GM12892 (cell line): ENCODE measurements at regions not wholly inside any gene's neighbourhood (a gene's known extent, or its start where the extent isn't known, plus 50 kb on each side); places are given as distances from the start of the nearest gene placed in this dataset.

Source experiments
- DNase-seq: peaks from one replicate; pipeline ENCODE4 v3.0.0; 2011; ENCODE audit not compliant: insufficient read length
- FAIRE-seq: peaks from 2 replicates; lab custom pipeline; 2011; peaks lifted over from hg19 to GRCh38; lab: Jason Lieb, UNC
- POLR2A ChIP-seq: IDR thresholded peaks from 2 replicates; pipeline ENCODE4 v1.6.1; 2011; ENCODE audit warnings: low read depth, low read length, control low read depth
- POLR2AphosphoS5 ChIP-seq: IDR thresholded peaks from 2 replicates; pipeline ENCODE4 v1.6.1; 2011; ENCODE audit warnings: low read depth, low read length, control low read depth
- TAF1 ChIP-seq: IDR thresholded peaks from 2 replicates; pipeline ENCODE4 v1.6.1; 2011; ENCODE audit warnings: low read depth, mild to moderate bottlenecking, control low read depth, low read length, borderline replicate concordance

DNA sequence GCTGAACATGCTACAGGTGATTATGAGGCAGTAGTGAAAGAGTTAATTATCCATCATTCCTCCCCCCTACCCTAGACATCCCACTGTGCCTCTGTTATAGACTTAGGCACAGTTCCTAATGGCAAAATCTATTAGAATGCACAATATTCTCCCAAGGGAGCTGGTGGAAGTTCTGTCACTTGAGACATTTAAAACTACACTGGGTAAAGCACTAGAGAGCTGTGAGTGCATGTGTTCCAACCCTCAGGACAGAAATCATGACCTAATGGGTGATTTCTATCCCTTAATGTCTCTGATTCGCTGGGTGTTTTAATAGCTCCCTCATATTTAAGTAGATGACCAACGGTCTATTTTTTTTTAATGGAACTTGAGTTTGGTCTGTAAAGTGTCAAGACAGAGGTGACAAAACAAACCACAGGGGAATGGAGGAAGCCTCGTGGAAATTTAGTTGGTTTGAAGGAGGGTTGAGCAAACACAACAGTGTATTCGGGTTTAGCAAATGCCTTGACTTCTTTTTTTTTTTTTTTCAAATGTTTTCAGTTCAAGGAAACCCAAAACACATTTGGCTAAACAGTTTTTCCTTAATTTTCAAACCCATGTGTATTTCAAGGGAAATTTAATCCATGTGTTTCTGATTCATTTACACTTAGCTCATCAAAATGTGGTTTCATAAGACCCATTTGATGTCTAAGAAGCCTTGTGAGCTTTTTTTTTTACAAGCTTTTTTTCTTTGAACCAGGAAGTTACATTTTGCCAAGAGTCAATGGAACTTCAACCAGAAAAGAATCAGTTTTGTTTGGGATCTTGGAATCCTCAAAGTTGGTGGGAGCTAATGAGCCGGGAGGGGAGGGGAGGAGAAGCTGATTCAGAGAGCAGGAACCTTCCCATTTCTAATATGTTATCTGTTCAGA, 665.1 kb upstream of the ZEB2 start:
- FAIRE-seq: no peak
- no peak for DNase-seq
- TF ChIP-seq POLR2A (no peak), TAF1 (no peak), POLR2AphosphoS5 (no peak)

- DNase-seq (no peak), FAIRE-seq (no peak)
- TF ChIP-seq POLR2A (no peak), POLR2AphosphoS5 (no peak), TAF1 (no peak)
Observed at GRCh38 chr2:145169285-145169684, 649.4 kb upstream of the ZEB2 start.

GRCh38 chr2:145168091-145168490, 648.2 kb upstream of the ZEB2 start:
- FAIRE-seq: no peak
- TF ChIP-seq TAF1 (no peak), POLR2A (no peak), POLR2AphosphoS5 (no peak)
- DNase-seq: no peak

- no peak for FAIRE-seq
- no peak for TF ChIP-seq POLR2AphosphoS5
- DNase-seq: no peak
Observed at GRCh38 chr2:145166731-145167302, 646.9 kb upstream of the ZEB2 start.

- FAIRE-seq: no peak
- DNase-seq: no peak
- no peak for TF ChIP-seq POLR2A
- no peak for TF ChIP-seq POLR2AphosphoS5
- no peak for TF ChIP-seq TAF1
Observed at GRCh38 chr2:145161656-145162055, 641.7 kb upstream of the ZEB2 start.

DNA sequence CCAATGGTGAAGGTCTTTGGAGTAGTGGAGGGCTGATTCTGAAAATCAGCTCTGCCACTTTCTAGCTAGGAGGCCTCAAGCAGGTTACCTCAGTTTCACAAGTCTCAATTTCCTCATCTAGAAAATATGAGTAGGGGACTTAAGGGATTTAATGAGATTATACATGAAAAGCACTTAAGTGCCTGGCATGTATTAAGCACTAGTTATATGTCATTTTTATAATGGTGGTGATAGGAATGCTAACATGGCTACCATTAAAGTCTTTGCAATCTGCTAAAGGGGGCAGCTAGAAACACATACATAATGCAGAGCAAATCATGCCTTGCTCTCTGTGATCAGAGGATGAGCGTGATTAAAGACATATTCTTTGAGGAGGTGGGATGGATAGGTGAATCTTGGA, 640.9 kb upstream of the ZEB2 start:
- FAIRE-seq (no peak), DNase-seq (no peak)
- TF ChIP-seq POLR2AphosphoS5: no peak
- no peak for TF ChIP-seq POLR2A
- TF ChIP-seq TAF1: no peak

DNA sequence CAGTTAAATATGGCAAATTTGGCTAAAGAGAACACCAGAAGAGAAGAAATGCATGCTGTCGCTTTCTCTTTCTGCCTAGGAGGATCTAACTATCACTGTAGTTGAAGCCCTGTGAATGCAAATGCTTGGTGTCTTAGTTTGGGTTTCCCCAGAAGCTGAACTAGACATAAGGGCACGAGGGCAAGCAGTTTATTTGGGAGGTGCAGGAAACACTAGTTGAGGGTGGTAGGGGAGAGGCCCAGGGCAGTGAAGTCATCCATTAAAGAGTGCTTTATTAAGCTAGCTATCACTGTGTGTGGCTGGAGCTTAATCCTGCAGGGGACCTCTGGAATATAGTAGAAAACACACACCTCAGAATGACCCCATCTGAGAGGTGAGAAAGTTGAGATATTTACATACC, 639.8 kb upstream of the ZEB2 start:
- DNase-seq: no peak
- TF ChIP-seq TAF1 (no peak), POLR2AphosphoS5 (no peak), POLR2A (no peak)
- no peak for FAIRE-seq

DNA sequence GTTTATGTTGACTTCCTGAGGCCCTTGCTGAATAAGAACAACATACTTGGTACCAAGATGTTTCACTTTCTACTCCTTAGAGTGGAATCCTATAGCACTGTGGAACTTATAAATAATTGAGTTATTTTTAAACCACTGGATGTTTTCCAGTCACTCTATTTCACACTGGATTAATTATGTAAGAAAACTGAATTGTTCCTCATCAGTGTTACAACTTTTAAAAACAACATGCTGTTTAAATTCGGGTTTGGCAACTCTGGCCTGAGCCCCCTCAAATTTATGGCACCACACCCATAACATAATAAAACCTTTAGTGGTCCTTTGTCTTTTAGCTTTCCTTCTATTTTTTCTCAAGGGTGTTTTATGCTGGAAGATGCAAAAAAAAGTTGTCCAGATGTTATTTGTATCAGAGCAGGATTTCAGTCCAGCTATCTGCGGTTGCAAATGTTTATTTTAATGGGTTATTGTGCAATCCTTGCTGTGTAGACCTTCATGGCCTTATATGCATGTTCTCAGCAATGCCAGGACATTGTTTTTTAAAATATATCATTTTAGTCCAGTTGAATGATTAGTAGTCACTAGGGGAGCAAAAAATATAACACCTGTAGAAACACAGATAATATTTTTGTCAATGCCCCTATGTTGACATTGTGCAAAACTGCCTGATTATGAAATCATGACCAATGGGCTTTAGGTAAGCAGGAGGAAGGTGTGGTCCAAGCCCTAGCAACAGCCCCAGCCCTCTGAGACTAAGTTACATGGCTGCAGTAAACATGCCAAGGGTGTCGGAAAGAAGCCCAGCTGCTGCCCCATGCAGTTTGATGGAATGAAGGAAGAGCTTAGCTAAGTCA, 638.0 kb upstream of the ZEB2 start:
- no peak for FAIRE-seq
- no peak for TF ChIP-seq TAF1
- no peak for TF ChIP-seq POLR2AphosphoS5
- no peak for TF ChIP-seq POLR2A
- DNase-seq: no peak

GRCh38 chr2:145157036-145157675, 637.2 kb upstream of the ZEB2 start:
- TF ChIP-seq POLR2AphosphoS5: no peak
- TF ChIP-seq TAF1: no peak
- TF ChIP-seq POLR2A: no peak
- DNase-seq (no peak), FAIRE-seq (no peak)

DNA sequence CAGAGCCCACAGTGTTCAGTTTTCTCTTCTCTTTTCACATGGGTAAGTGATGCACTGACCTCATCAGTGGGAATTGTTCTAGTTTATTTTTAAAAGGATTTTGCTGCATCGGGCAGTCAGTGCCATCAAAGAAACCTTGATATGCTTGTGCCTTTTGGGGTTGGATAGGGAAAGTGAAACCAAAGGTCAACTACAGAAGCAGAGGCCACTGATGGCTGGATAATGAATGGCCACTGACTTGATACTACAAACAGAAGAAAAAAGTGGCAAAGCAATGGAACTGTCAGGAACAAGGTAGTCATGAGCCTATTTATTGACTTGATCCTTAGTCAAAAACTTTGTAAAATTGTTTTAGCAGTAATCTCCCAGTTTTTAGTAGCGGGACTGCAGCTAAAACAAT, 636.3 kb upstream of the ZEB2 start:
- no peak for FAIRE-seq
- no peak for DNase-seq
- TF ChIP-seq TAF1 (no peak), POLR2AphosphoS5 (no peak), POLR2A (no peak)

- DNase-seq (no peak), FAIRE-seq (no peak)
- TF ChIP-seq POLR2A (no peak), POLR2AphosphoS5 (no peak), TAF1 (no peak)
Observed at GRCh38 chr2:145155196-145155595, 635.3 kb upstream of the ZEB2 start.
